Prostate gland (tissue), 2 donors: ENCODE measurements at regions not wholly inside any gene's neighbourhood (a gene's known extent, or its start where the extent isn't known, plus 50 kb on each side); places are given as distances from the start of the nearest gene placed in this dataset.

Source experiments
- DNase-seq: peaks from one replicate; pipeline ENCODE4 v3.0.0-alpha.2; 2019; ENCODE audit warnings: low spot score
- H3K27ac ChIP-seq, 2 donors: fragments of 200-600 bp; sonication (generic); 2 replicates each; pipeline ENCODE4 v1.5.1; 2017 to 2019
- H3K27me3 ChIP-seq: fragments of 200-600 bp; sonication (generic); replicated peaks from 2 replicates; pipeline ENCODE4 v1.5.1; 2019; ENCODE audit not compliant: insufficient read depth
- H3K36me3 ChIP-seq, 2 donors: fragments of 200-600 bp; sonication (generic); 1 replicate in 1 of 2; 2 replicates in 1 of 2; pipeline versions ENCODE4 v1.5.1 to v1.8.1; 2017 to 2019
- H3K4me1 ChIP-seq: fragments of 200-600 bp; sonication (generic); replicated peaks from 2 replicates; pipeline ENCODE4 v1.5.1; 2019
- H3K4me3 ChIP-seq, 2 donors: fragments of 200-600 bp; sonication (generic); 2 replicates each; pipeline ENCODE4 v1.5.1; 2017 to 2019
- H3K9me3 ChIP-seq: fragments of 200-600 bp; sonication (generic); 2 replicates; pipeline ENCODE4 v1.5.1; 2017
- CTCF ChIP-seq, 4 experiments: fragments of 200-600 bp in 2 of 4; fragments of 450-650 bp in 2 of 4; sonication (generic) in 2 of 4; IDR thresholded peaks; 1 replicate in 3 of 4; 2 replicates in 1 of 4; pipeline ENCODE4 v1.5.1; 2016 to 2019; ENCODE audit warnings: antibody characterized with exemption in 4 of 4, mild to moderate bottlenecking in 2 of 4, moderate library complexity in 2 of 4
- POLR2A ChIP-seq: fragments of 450-650 bp; IDR thresholded peaks from one replicate; pipeline ENCODE4 v1.6.1; 2016; ENCODE audit warnings: antibody characterized with exemption, mild to moderate bottlenecking
- POLR2AphosphoS5 ChIP-seq: sonication (generic); formaldehyde crosslinking; IDR thresholded peaks from one replicate; pipeline ENCODE4 v1.6.1; 2017; ENCODE audit warnings: antibody characterized with exemption
- WGBS: methylation state at CpG from one replicate; pipeline ENCODE4 v1.1.5; 2018; 5-methylcytosine and 5-hydroxymethylcytosine counted together
- intact Hi-C: fragments of 100-400 bp; cut with DNase I; formaldehyde crosslinking; loops from one replicate; pipeline ENCODE4 v1.14.2; 2022

DNA sequence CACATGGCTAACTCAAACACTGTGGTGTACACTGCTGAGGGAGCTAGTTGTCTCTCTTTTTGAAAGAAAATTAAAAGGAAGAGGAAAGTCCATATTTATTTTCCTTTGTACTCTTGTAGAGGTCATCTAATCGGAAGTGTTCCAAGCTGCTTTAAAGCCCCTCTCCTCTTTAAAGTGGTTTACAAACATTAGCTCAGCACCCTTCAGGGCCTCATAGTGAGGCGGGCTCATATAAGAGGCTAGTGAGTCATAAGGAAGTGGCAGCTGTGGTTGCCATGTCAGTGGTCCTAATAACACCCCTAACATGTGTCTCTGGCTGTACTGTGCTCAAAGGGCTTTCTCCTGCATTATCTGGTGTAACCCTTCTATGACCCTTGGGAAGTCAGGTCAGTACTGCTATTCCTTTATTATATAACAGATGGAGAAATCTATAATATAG, 104.4 kb upstream of the SERBP1 start:
- H3K27ac ChIP-seq: no peak overlapping the region
- H3K27me3 ChIP-seq: no peaks in the 10 kb centered on the region
- DNase-seq: no peak
- WGBS: 74% methylated on average over 2 of the region's 2 CpGs
- no peaks in the 10 kb centered on the region for H3K9me3 ChIP-seq
- intact Hi-C loops: loop anchor here (5.0 kb wide), 2 partner anchors 153 to 303 kb away; partner anchors contain the start of gene GADD45A
- no peak for TF ChIP-seq POLR2A
- no peak for TF ChIP-seq CTCF (IDR thresholded peaks at IDR 0.05)
- no peak for TF ChIP-seq POLR2AphosphoS5
- no peaks in the 10 kb centered on the region for H3K36me3 ChIP-seq
- H3K4me3 ChIP-seq: no peak overlapping the region
- no peaks in the 10 kb centered on the region for H3K4me1 ChIP-seq

DNA sequence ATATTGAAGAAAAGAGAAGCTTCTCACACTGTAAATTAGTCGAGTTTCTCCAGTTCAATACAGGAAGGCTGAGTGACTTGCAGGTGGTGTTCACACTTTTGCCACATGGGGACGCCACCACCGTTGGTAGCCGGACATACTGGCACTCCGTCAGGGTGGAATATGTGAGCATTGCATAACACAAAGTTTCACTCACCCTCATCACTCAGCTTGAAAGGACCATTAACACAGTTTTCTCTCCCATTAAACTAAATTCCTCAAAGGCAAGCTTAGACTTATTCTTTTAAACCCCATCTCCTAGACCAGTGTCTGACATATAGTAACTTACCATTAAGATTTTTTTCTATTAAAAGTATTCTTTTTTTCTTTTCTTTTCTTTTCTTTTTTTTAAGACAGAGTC, 105.3 kb upstream of the SERBP1 start:
- TF ChIP-seq CTCF (IDR thresholded peaks at IDR 0.05): peak; percentile 69 to 96 (median 87)
- TF ChIP-seq POLR2AphosphoS5: peak; percentile 68
- no peak for TF ChIP-seq POLR2A
- intact Hi-C loops: loop anchor here (5.0 kb wide), 1 partner anchor 152 kb away; the partner anchor contains the start of gene GADD45A
- Histone ChIP-seq H3K9me3 (no peaks in the 10 kb centered on the region), H3K4me1 (no peaks in the 10 kb centered on the region), H3K27me3 (no peaks in the 10 kb centered on the region), H3K36me3 (no peaks in the 10 kb centered on the region), H3K4me3 (no peak overlapping the region), H3K27ac (no peak overlapping the region)
- DNase-seq: peak; percentile 67
- 4% methylated on average over 5 of the region's 5 CpGs for WGBS

DNA sequence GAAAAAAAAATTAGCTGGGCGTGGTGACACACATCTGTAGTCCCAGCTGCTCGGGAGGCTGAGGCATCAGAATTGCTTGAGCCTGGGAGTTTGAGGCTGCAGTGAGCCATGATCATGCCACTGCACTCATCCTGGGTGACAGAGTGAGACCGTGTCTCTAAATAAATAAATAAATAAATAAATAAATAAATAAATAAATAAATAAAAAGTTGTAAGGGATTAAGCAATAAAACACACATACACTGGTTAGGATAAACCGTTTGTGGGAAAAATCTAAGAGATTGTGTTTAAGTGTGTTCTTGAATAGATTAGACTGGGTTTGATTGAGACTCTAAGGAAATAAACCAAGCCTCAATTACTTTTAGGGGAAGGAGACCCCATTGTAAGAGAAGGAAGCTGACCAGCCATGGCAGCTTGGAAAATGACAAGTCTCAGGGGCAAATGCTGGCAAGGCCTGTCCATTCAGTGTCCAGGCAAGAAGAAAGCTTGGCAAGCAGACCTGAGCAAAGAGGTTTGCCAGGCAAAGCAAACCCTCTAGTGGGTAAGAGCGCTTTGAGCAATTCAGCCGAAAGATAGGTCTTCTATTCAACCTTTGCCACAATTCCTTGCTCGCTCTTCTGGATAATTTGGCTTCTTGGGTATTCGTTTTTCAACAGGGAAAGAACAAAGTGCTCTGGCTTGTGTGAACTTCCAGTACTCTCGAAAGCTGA, 106.9 kb upstream of the SERBP1 start:
- no peak for DNase-seq
- no peak overlapping the region for H3K4me3 ChIP-seq
- H3K27me3 ChIP-seq: no peaks in the 10 kb centered on the region
- H3K9me3 ChIP-seq: no peaks in the 10 kb centered on the region
- H3K4me1 ChIP-seq: no peaks in the 10 kb centered on the region
- intact Hi-C loops: loop anchor here (5.0 kb wide), 1 partner anchor 150 kb away; the partner anchor contains the start of gene GADD45A
- WGBS: 74% methylated on average over 9 of the region's 9 CpGs
- TF ChIP-seq POLR2AphosphoS5 (no peak), POLR2A (no peak), CTCF (IDR thresholded peaks at IDR 0.05) (no peak)
- no peaks in the 10 kb centered on the region for H3K36me3 ChIP-seq
- peak overlapping the region in 1 of 2 donors; percentile 18 for H3K27ac ChIP-seq

DNA sequence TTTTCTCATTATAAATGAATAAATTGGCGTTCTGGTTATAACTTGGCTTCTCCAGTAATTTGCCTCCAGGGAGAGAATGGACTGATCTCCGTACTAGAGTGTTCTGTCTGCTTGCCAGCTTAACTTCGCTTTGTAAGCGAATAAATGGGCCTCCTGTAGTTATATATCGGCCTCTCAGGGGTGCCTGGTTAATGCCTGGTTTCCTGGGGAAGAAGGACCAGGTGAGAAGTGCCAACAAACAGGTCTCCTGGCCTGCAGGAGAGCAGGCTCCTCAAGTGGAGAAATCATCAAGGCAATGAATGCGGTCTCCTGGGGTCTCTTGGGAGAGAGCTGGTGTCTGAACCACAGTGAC, 107.4 kb upstream of the SERBP1 start:
- H3K27ac ChIP-seq: peak overlapping the region in 1 of 2 donors; percentile 18
- intact Hi-C loops: loop anchor here (5.0 kb wide), 1 partner anchor 150 kb away; the partner anchor contains the start of gene GADD45A
- 62% methylated on average over 6 of the region's 6 CpGs for WGBS
- H3K27me3 ChIP-seq: no peaks in the 10 kb centered on the region
- no peaks in the 10 kb centered on the region for H3K4me1 ChIP-seq
- no peak overlapping the region for H3K4me3 ChIP-seq
- TF ChIP-seq POLR2AphosphoS5 (no peak), CTCF (IDR thresholded peaks at IDR 0.05) (no peak), POLR2A (no peak)
- DNase-seq: no peak
- no peaks in the 10 kb centered on the region for H3K9me3 ChIP-seq
- no peaks in the 10 kb centered on the region for H3K36me3 ChIP-seq
